ENCODE measurements at regions not wholly inside any gene's neighbourhood (a gene's known extent, or its start where the extent isn't known, plus 50 kb on each side); places are given as distances from the start of the nearest gene placed in this dataset.

DNA sequence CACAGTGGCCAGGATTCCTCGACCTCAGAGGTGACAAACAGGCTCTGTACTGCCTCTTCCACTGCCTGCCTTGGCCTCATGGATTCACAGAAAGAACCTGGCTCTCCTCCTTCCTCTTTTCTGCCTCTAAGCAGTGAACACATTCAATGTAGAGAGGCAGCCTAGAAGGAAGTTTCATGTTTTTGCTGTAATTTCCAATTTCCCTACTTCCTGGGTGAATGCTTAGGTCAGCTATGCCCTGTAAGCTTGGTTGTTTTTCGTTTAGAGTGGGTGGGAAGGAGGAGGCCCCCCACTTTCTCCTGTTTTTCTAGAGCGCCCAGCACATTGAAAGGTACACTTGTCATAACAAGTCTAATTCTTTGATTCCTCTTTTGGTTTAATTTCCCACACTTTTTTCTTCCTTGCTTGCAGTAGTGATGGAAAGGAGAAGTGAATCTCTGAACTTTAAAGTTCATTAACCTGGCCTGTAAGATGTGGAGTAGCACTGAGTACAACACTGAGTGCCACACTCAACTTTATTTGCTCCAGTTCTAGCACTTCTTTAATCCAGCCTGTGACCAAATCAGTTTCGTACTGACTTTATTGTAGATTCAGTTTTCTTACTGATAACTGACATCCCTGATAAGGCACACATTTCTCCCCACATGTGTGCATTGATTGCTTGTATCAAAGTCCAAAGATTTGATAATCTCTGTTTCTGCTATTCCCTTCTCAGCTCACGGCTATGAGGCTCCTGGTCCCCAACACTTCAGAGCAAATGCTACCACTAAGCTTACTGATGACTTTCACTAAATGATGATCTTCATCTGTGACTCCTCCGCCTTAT lies 100.0 kb upstream of the MAN1A1 start:
- no peak overlapping the region for H3K27ac Mint-ChIP-seq
- peaks cover 28% of the 10 kb centered on the region for H3K4me1 Mint-ChIP-seq (ENCODE audit: low read depth)
- H3K9me3 Mint-ChIP-seq, result peaks cover 14% of the 10 kb centered on the region
- H3K4me3 Mint-ChIP-seq, result no peak overlapping the region
- H3K27me3 Mint-ChIP-seq (ENCODE audit: low read depth), result peaks cover 7% of the 10 kb centered on the region
- peaks cover 15% of the 10 kb centered on the region for H3K36me3 Mint-ChIP-seq (ENCODE audit: low read depth)

DNA sequence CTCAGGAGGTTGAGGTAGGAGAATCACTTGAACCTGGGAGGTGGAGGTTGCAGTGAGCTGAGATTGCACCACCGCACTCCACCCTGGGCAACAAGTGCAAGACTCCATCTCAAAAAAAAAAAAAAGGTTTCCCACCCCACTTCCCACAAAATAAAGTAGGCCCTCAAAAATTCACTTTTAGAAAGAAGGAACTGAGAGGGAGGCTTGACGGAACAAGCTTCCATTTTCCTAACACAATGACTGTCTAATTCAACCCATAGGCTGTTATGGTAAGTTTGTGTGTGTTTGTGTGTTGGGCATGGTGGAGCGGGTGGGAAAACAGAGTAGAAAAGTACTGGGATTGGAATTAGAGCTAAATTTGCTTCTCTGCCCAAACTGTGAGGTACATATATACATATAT lies 98.4 kb upstream of the MAN1A1 start:
- H3K4me3 Mint-ChIP-seq, result no peak overlapping the region

DNA sequence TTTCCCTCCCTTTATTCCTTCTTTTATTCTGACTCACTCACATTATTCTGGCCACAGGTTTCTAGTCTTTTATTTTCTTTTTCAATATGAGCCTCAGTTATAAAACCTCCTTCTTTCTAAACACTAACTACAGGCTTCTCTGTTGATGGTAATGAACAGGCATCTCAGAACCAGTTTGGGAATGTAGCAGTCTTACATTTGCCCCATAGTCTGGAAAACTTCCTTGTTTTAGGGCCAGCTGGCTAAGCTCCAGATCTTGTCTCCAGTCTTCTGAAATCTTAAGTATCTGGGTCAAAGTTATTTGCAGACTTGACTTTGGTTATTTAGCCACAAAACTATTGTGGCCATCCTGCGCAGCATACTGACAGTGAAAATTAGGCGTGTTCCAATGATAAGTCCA lies 97.0 kb upstream of the MAN1A1 start:
- Mint-ChIP-seq H3K27me3 (ENCODE audit: low read depth) (peaks cover 7% of the 10 kb centered on the region), H3K4me3 (no peak overlapping the region), H3K27ac (peak overlapping the region; percentile 71), H3K36me3 (ENCODE audit: low read depth) (peaks cover 21% of the 10 kb centered on the region), H3K4me1 (ENCODE audit: low read depth) (peaks cover 41% of the 10 kb centered on the region), H3K9me3 (peaks cover 15% of the 10 kb centered on the region)

More for the DNA sequence above, 98.4 kb upstream of the MAN1A1 start:
- peaks cover 13% of the 10 kb centered on the region for H3K9me3 Mint-ChIP-seq
- H3K4me1 Mint-ChIP-seq (ENCODE audit: low read depth), result peaks cover 37% of the 10 kb centered on the region
- no peak overlapping the region for H3K27ac Mint-ChIP-seq
- H3K27me3 Mint-ChIP-seq (ENCODE audit: low read depth), result peaks cover 7% of the 10 kb centered on the region
- H3K36me3 Mint-ChIP-seq (ENCODE audit: low read depth), result peaks cover 21% of the 10 kb centered on the region

DNA sequence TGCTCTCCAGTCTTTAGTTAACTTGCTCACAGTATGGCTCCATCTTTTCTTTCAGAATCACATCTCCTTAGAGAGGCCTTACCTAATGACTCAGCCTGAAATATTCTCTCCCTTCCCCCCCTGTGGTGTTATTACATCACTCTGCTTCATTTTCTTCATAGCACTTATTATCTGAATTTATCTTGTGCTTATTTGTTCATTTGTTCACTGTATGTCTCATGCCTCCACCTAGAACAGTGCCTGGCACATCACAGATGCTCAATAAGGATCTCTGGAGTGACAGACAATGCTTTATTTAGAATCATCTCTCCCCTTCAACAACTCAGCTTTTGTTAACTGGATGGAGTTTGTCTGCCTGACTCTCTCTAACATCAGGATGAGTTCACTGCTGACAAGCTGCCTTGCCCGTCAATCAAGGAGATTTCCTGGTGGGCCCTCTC lies 96.6 kb upstream of the MAN1A1 start:
- peaks cover 21% of the 10 kb centered on the region for H3K36me3 Mint-ChIP-seq (ENCODE audit: low read depth)
- peak overlapping the region; percentile 71 for H3K27ac Mint-ChIP-seq
- H3K4me1 Mint-ChIP-seq (ENCODE audit: low read depth), result peaks cover 41% of the 10 kb centered on the region
- H3K27me3 Mint-ChIP-seq (ENCODE audit: low read depth), result peaks cover 7% of the 10 kb centered on the region
- H3K4me3 Mint-ChIP-seq, result peak overlapping the region; percentile 30
- peaks cover 15% of the 10 kb centered on the region for H3K9me3 Mint-ChIP-seq

DNA sequence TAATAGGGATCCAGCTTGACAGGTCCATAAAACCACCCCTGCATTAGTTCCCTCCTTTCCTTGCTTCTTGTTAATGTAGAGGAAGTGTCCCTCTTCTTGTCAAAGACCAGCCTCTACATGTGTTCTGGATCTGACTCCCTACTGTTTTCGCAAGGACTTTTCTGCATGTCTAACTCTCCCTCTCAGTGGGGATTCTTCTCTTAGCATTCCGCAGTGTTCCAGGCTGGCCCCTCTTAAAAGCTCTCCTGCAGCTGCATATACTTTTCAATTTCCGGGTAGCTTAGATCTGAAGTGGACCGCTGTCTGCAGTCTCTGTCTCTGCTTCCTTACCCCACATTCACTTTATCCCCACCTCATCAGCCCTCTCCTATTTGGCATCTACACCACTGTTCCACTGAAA lies 96.1 kb upstream of the MAN1A1 start:
- Mint-ChIP-seq H3K4me3 (no peak overlapping the region), H3K27ac (peak overlapping the region; percentile 71), H3K36me3 (ENCODE audit: low read depth) (peaks cover 17% of the 10 kb centered on the region), H3K27me3 (ENCODE audit: low read depth) (peaks cover 3% of the 10 kb centered on the region), H3K4me1 (ENCODE audit: low read depth) (peaks cover 41% of the 10 kb centered on the region), H3K9me3 (peaks cover 11% of the 10 kb centered on the region)

DNA sequence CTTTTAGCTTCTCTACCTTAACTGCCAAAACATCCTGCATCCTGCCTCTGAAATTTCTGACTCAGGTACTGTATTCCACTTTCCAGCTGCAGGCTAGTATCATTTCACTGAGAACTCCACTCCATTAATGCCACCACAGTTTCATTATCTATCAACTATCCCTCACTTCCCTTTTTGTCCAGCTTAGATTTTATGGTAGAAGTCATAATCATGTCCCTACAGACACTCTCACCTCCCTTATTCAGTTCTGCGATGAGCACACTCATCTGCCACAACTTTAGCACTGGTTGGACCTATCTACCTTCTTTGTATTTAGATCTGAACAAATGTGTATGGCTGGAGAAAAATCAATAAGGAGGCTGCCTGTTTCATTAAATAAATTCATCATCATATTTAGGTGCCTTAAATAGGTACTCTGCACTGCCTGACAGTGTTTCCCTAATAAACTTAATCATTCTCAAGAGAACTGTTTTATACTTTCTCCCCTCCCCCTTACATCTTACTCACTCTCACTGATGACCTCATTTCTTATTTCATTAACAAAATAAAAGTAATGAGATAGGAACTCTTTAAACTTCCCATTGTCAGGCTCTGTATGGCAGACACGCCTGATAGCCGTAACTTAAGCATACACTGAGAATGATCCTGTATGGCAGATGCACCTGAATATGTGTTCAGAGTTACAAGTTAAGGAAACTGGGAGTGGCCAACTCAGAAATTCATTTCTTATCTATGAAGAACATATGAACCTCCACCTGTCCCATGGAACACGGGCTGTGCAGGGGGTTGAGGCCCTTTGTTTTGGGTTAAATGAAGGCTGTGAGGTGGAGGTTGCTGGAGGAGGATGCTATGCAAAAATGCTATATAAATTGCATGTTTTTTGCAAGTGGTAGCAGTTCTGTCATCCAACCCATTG lies 95.3 kb upstream of the MAN1A1 start:
- Mint-ChIP-seq H3K4me1 (ENCODE audit: low read depth) (peaks cover 41% of the 10 kb centered on the region), H3K27me3 (ENCODE audit: low read depth) (peaks cover 3% of the 10 kb centered on the region)

DNA sequence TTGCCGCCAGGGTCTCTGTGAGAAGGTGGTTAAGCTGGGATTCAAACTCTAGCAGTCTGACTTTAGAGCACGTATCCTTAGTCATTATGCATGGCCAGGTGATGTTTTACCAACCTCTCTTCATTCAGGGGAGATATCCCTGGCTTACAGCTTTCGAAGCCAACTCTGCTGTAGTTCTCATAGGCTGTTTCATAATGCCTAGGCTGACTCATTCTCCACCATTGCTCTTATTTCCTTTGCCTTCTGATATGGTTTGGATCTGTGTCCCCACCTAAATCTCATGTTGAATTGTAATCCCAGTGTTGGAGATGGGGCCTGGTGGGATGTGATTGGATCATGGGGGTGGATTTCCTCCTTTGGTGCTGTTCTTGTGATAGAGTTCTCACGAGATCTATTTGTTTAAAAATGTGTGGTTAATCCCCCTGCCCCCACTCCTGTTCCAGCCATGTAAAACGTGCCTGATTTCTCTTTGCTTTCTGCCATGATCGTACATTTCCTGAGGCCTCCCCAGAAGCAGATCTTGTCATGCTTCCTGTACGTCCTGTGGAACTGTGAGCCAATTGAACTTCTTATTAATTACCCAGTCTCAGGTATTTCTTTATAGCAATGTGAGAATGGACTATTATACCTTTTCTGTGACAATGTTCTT lies 94.6 kb upstream of the MAN1A1 start:
- Mint-ChIP-seq H3K27ac (peak overlapping the region; percentile 66), H3K9me3 (peaks cover 8% of the 10 kb centered on the region), H3K4me3 (peak overlapping the region; percentile 8), H3K27me3 (ENCODE audit: low read depth) (peaks cover 5% of the 10 kb centered on the region), H3K36me3 (ENCODE audit: low read depth) (peaks cover 16% of the 10 kb centered on the region), H3K4me1 (ENCODE audit: low read depth) (peaks cover 38% of the 10 kb centered on the region)

More for the DNA sequence above, 95.3 kb upstream of the MAN1A1 start:
- H3K36me3 Mint-ChIP-seq (ENCODE audit: low read depth), result peaks cover 16% of the 10 kb centered on the region
- peak overlapping the region; percentile 14 for H3K27ac Mint-ChIP-seq
- peaks cover 8% of the 10 kb centered on the region for H3K9me3 Mint-ChIP-seq
- peak overlapping the region; percentile 8 for H3K4me3 Mint-ChIP-seq

DNA sequence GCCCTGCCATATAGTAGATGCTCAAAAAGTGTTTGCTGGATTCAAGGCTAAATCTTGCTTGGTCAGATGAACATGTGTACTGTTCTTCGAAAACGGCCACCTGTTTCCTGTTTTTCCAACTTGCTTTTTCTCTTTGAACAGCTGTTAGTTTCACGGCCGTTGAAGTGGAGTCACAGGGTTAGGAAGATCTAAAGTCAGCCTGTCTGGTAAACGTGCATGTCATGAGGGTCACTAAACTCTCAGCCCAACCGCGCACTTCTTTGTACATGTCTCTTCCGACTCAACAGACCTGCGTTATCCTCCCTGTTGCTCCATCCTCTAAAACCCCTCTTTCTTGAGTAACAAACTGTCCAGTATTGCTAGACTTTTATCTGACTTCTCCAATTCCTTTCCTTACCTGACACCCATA lies 93.2 kb upstream of the MAN1A1 start:
- peaks cover 5% of the 10 kb centered on the region for H3K27me3 Mint-ChIP-seq (ENCODE audit: low read depth)
- H3K4me3 Mint-ChIP-seq, result peak overlapping the region; percentile 25
- peaks cover 18% of the 10 kb centered on the region for H3K36me3 Mint-ChIP-seq (ENCODE audit: low read depth)
- peaks cover 35% of the 10 kb centered on the region for H3K4me1 Mint-ChIP-seq (ENCODE audit: low read depth)
- H3K27ac Mint-ChIP-seq, result peak overlapping the region; percentile 78
- H3K9me3 Mint-ChIP-seq, result peaks cover 8% of the 10 kb centered on the region

DNA sequence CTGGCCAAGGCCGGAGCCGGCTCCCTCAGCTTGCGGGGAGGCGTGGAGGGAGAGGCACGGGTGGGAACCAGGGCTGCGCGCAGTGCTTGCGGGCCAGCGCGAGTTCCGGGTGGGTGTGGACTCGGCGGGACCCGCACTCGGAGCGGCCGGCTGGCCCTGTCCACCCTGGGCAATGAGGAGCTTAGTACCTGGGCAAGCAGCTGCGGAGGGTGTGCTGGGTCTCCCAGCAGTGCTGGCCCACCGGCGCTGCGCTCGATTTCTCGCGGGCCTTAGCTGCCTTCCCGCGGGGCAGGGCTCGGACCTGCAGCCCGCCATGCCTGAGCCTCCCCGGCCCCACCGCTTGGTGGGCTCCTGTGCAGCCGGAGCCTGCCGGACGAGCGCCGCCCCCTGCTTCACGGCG lies 91.4 kb upstream of the MAN1A1 start:
- Mint-ChIP-seq H3K4me3 (no peak overlapping the region), H3K4me1 (ENCODE audit: low read depth) (peaks cover 26% of the 10 kb centered on the region), H3K36me3 (ENCODE audit: low read depth) (peaks cover 17% of the 10 kb centered on the region)

DNA sequence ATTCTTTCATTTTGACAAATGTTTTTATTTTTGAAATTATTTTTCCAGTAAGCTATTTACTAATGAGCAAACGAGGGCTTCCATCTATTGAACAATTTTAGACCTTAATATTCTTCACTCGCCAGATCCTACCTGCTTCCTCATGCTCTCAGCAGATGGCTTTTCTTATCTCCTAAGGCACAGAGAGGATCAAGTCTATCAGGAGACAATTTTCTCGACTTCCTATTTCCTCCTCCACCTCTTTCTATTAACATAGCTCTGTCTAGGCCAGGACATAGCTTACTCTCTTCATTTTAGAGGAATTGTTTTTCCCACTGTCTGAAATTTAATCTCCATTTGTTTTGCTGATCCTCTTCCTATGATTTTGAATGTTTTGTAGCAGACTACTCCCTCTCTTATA lies 87.0 kb upstream of the MAN1A1 start:
- H3K27me3 Mint-ChIP-seq (ENCODE audit: low read depth), result peaks cover 5% of the 10 kb centered on the region
- H3K27ac Mint-ChIP-seq, result no peak overlapping the region
- H3K4me3 Mint-ChIP-seq, result no peak overlapping the region
- H3K9me3 Mint-ChIP-seq, result no peaks in the 10 kb centered on the region
- no peaks in the 10 kb centered on the region for H3K4me1 Mint-ChIP-seq (ENCODE audit: low read depth)
- peaks cover 2% of the 10 kb centered on the region for H3K36me3 Mint-ChIP-seq (ENCODE audit: low read depth)

More for the DNA sequence above, 91.4 kb upstream of the MAN1A1 start:
- Mint-ChIP-seq H3K27me3 (ENCODE audit: low read depth) (peaks cover 5% of the 10 kb centered on the region), H3K27ac (no peak overlapping the region), H3K9me3 (peaks cover 8% of the 10 kb centered on the region)

DNA sequence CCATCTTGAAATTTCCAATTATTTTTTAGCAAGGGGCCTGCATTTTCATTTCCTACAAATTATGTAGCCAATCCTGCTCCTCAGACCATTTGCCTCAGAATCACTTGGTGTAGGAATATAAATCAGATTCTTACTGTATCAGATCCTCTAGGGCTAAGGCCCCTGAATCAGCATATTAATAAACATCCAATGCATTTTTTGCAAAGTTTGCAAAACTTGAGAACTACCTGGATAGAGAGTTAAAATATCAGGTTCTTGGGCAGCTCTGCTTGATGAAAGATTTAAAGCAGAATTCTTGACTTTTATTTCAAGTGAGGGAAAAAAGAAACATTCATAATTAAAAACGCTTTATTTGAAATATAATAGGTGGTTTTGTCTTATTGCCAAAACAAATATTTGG lies 82.2 kb upstream of the MAN1A1 start:
- no peaks in the 10 kb centered on the region for H3K27me3 Mint-ChIP-seq (ENCODE audit: low read depth)
- no peak overlapping the region for H3K27ac Mint-ChIP-seq
- H3K9me3 Mint-ChIP-seq, result no peaks in the 10 kb centered on the region
- H3K4me1 Mint-ChIP-seq (ENCODE audit: low read depth), result no peaks in the 10 kb centered on the region
- no peaks in the 10 kb centered on the region for H3K36me3 Mint-ChIP-seq (ENCODE audit: low read depth)
- H3K4me3 Mint-ChIP-seq, result no peak overlapping the region

DNA sequence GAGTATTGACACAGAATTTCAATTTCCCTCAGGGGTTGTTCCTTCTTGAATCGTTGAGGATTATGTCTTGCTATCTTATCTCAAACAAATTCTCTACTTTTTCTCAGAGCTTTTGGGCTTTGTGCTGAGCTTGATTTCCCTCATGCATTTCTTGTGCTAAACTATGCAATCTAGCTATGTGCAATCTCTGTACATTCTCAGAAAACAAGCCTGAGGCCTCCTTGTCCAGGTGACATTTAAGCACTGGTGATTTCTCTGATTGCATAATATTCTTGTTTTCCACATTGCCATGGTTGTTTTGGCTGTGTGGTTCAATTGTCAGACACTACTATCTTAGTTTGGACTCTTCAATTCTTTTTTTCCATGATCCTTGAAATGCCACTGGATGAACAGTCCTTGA lies 81.2 kb upstream of the MAN1A1 start:
- H3K27ac Mint-ChIP-seq, result no peak overlapping the region
- no peaks in the 10 kb centered on the region for H3K27me3 Mint-ChIP-seq (ENCODE audit: low read depth)
- H3K36me3 Mint-ChIP-seq (ENCODE audit: low read depth), result no peaks in the 10 kb centered on the region
- H3K4me1 Mint-ChIP-seq (ENCODE audit: low read depth), result no peaks in the 10 kb centered on the region
- H3K9me3 Mint-ChIP-seq, result no peaks in the 10 kb centered on the region
- no peak overlapping the region for H3K4me3 Mint-ChIP-seq

DNA sequence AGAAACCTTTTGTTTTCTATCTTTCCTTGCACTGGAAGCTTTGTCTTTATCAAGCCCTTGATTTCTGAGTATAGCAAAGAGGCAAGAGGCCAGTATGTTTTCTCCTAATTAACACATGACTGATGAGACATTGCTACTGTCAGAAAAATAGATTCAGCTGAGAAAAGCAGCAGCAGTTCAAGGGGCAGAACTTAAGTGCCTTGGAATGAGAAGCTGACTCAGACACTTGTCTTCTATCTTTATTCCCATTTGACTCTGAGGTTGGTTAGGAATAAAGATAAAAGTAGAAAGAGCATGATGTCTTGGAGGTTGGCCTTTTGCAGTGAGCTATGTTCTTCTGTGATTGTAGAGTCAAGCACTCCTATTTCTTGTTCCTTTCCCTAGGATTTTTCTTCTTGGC lies 79.1 kb upstream of the MAN1A1 start:
- H3K27ac Mint-ChIP-seq, result no peak overlapping the region
- no peaks in the 10 kb centered on the region for H3K4me1 Mint-ChIP-seq (ENCODE audit: low read depth)
- H3K4me3 Mint-ChIP-seq, result no peak overlapping the region
- H3K9me3 Mint-ChIP-seq, result peaks cover 12% of the 10 kb centered on the region
- H3K36me3 Mint-ChIP-seq (ENCODE audit: low read depth), result no peaks in the 10 kb centered on the region
- peaks cover 7% of the 10 kb centered on the region for H3K27me3 Mint-ChIP-seq (ENCODE audit: low read depth)

DNA sequence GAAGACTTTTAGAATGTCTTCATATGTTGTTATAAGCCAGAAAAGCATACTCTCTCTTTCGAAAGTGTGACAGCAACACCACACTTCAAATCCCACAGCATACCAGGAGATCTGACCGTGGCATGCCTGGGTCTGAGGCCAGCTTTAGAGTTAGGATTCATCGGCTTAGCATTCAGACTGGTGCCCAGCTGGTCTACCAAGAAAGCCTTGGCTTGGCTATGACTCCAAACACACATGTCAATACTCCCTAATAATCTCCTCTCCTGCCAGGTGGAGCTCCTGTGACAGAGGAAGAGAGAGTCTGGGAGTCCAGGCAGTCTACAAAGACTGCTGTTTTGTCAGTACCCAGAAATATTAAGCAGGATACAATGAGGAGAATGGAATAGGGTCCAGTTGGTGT lies 77.1 kb upstream of the MAN1A1 start:
- Mint-ChIP-seq H3K27me3 (ENCODE audit: low read depth) (peaks cover 7% of the 10 kb centered on the region), H3K4me1 (ENCODE audit: low read depth) (no peaks in the 10 kb centered on the region), H3K36me3 (ENCODE audit: low read depth) (no peaks in the 10 kb centered on the region), H3K27ac (no peak overlapping the region), H3K4me3 (no peak overlapping the region), H3K9me3 (peaks cover 23% of the 10 kb centered on the region)

All from T-helper 1 cell treated with Interleukin-12 subunit alpha and Interleukin-12 subunit beta and Interleukin-4 antibody, amounts not matched to agents 30 μg/mL and 1 μg/mL, for 36 hours (primary cell).